ENCODE measurements at regions not wholly inside any gene's neighbourhood (a gene's known extent, or its start where the extent isn't known, plus 50 kb on each side); places are given as distances from the start of the nearest gene placed in this dataset.

- Histone ChIP-seq H3K9ac (ENCODE audit: extremely low read depth, insufficient read length, low read length) (no peak overlapping the region), H2BK15ac (ENCODE audit: low read depth, low read length) (no peak overlapping the region), H3K56ac (ENCODE audit: insufficient read length, low read depth, low read length) (no peak overlapping the region), H2BK12ac (ENCODE audit: insufficient read length, low read depth, low read length) (no peak overlapping the region), H3K9me3 (ENCODE audit: control insufficient read depth, low read depth, low read length) (no peaks in the 10 kb centered on the region), H4K5ac (ENCODE audit: insufficient read length, low read depth, low read length) (no peak overlapping the region), H4K91ac (ENCODE audit: insufficient read length, low read depth, low read length) (no peak overlapping the region), H2AK5ac (ENCODE audit: insufficient read length, low read length) (no peak overlapping the region), H2AFZ (ENCODE audit: low read length) (no peak overlapping the region), H4K20me1 (ENCODE audit: control insufficient read depth, insufficient read depth, insufficient read length) (no peaks in the 10 kb centered on the region), H3K14ac (ENCODE audit: insufficient read depth, low read length) (no peak overlapping the region), H3K4me2 (ENCODE audit: insufficient read depth, insufficient read length, low read length) (no peak overlapping the region), H2BK120ac (ENCODE audit: low read depth, low read length, poor library complexity, severe bottlenecking) (no peak overlapping the region), H3K18ac (ENCODE audit: insufficient read length, low read depth, low read length) (no peak overlapping the region), H2BK5ac (ENCODE audit: insufficient read length, low read length) (no peak overlapping the region), H3K4ac (ENCODE audit: low read depth, low read length) (no peak overlapping the region), H3K27me3 (ENCODE audit: insufficient read depth, low read length) (no peaks in the 10 kb centered on the region), H3K23ac (ENCODE audit: insufficient read length, low read depth, low read length) (no peak overlapping the region), H3K23me2 (ENCODE audit: insufficient read length, low read depth, low read length, poor library complexity, severe bottlenecking) (no peaks in the 10 kb centered on the region), H3K79me2 (ENCODE audit: insufficient read depth, low read length) (no peaks in the 10 kb centered on the region), H4K8ac (replicated peaks; ENCODE audit: insufficient read length, low read depth, low read length) (no peak overlapping the region), H3K27ac (ENCODE audit: insufficient read length, low read depth, low read length) (no peak overlapping the region), H3K79me1 (ENCODE audit: insufficient read depth, low read depth, low read length, poor library complexity, severe bottlenecking) (no peaks in the 10 kb centered on the region), H3K4me1 (ENCODE audit: insufficient read depth, low read length) (peaks cover 7% of the 10 kb centered on the region; the same call in 1 of the 2 replicates), H2BK20ac (ENCODE audit: low read depth, low read length, poor library complexity, severe bottlenecking) (no peak overlapping the region), H3T11ph (ENCODE audit: low read length) (no peak overlapping the region)
- WGBS (ENCODE audit: extremely low coverage, insufficient read length, low lambda C conversion rate) = no CpG with 5 or more reads among the region's 3 CpGs
- H3K4me3 Mint-ChIP-seq = no peak overlapping the region
- H3K9me3 Mint-ChIP-seq = no peaks in the 10 kb centered on the region
- H3K36me3 Mint-ChIP-seq (ENCODE audit: insufficient read depth in 1 of 3, low read depth in 3 of 3) = no peaks in the 10 kb centered on the region
- no peak for TF ChIP-seq CTCF (conservative IDR thresholded peaks at IDR 0.05)
- no peaks in the 10 kb centered on the region for H3K27me3 Mint-ChIP-seq (ENCODE audit: low read depth)
- no peak for DNase-seq
- peak overlapping the region in 1 of 3 experiments; percentile 58; a peak in 4 of 7 replicates for H3K27ac Mint-ChIP-seq
- peaks cover 14 to 17% of the 10 kb centered on the region in 2 experiments for H3K4me1 Mint-ChIP-seq
These were observed 1139.1 kb downstream of the AACS start for GRCh38 chr12:126204326-126204725.

Data from H9 (cell line).